Parathyroid adenoma (tissue), 2 donors: ENCODE measurements at regions not wholly inside any gene's neighbourhood (a gene's known extent, or its start where the extent isn't known, plus 50 kb on each side); places are given as distances from the start of the nearest gene placed in this dataset.

Source experiments
- H2AFZ ChIP-seq: fragments of 300-600 bp; sonication (generic); one replicate; pipeline ENCODE4 v1.7.0; 2017; ENCODE audit warnings: antibody characterized with exemption, mild to moderate bottlenecking
- H3K27ac ChIP-seq: fragments of 300-600 bp; sonication (generic); one replicate; pipeline ENCODE4 v1.7.0; 2017
- H3K27me3 ChIP-seq: fragments of 300-600 bp; sonication (generic); one replicate; pipeline ENCODE4 v1.7.0; 2017; ENCODE audit warnings: low read length; ENCODE audit not compliant: control insufficient read depth, insufficient read depth
- H3K36me3 ChIP-seq: fragments of 300-600 bp; sonication (generic); one replicate; pipeline ENCODE4 v1.7.0; 2017; ENCODE audit warnings: low read length; ENCODE audit not compliant: control insufficient read depth, insufficient read depth
- H3K4me1 ChIP-seq: fragments of 300-600 bp; sonication (generic); one replicate; pipeline ENCODE4 v1.7.0; 2017; ENCODE audit warnings: control low read depth
- H3K4me2 ChIP-seq: fragments of 300-600 bp; sonication (generic); one replicate; pipeline ENCODE4 v1.7.0; 2017; ENCODE audit warnings: low read length
- H3K4me3 ChIP-seq: fragments of 300-600 bp; sonication (generic); one replicate; pipeline ENCODE4 v1.7.0; 2017; ENCODE audit warnings: low read depth, low read length
- H3K79me2 ChIP-seq: fragments of 300-600 bp; sonication (generic); one replicate; pipeline ENCODE4 v1.7.0; 2017; ENCODE audit warnings: control low read depth
- H3K9ac ChIP-seq: fragments of 300-600 bp; sonication (generic); one replicate; pipeline ENCODE4 v1.7.0; 2017; ENCODE audit warnings: mild to moderate bottlenecking
- H3K9me3 ChIP-seq: fragments of 300-600 bp; sonication (generic); one replicate; pipeline ENCODE4 v1.7.0; 2017; ENCODE audit warnings: low read length; ENCODE audit not compliant: control insufficient read depth
- TF ChIP-seq, protein P1 (sequence below): fragments of 300-600 bp; sonication (generic); IDR thresholded peaks from one replicate; pipeline ENCODE4 v1.7.0; 2017; ENCODE audit warnings: antibody characterized with exemption, mild to moderate bottlenecking
- donor health status: primary hyperparathyroidism.

DNA sequence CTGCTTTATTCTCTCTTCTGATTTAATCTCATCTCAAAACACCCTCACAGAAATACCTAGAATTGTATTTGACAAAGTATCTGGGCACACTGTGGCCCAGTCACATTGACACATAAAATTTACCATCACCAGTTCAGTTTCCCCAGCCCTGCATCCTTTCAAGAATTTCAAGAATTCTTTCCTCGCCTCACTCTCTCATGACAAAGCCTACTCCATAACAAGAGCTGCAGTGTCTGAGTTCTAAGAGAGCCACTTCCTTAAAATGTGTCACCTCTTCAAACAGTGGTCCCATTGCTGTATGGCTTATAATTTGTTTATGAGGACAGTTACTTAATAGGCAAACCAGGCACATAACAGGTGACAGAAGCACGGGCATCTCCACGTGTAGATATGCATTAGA is 90.9 kb upstream of the STK39 start:
- no peaks in the 10 kb centered on the region for H3K36me3 ChIP-seq
- no peak overlapping the region for H3K4me3 ChIP-seq
- no peak overlapping the region for H3K27ac ChIP-seq
- H3K9ac ChIP-seq: no peak overlapping the region
- no peaks in the 10 kb centered on the region for H3K9me3 ChIP-seq
- H3K79me2 ChIP-seq: no peaks in the 10 kb centered on the region
- H3K27me3 ChIP-seq: no peaks in the 10 kb centered on the region
- TF ChIP-seq, protein P1, sequence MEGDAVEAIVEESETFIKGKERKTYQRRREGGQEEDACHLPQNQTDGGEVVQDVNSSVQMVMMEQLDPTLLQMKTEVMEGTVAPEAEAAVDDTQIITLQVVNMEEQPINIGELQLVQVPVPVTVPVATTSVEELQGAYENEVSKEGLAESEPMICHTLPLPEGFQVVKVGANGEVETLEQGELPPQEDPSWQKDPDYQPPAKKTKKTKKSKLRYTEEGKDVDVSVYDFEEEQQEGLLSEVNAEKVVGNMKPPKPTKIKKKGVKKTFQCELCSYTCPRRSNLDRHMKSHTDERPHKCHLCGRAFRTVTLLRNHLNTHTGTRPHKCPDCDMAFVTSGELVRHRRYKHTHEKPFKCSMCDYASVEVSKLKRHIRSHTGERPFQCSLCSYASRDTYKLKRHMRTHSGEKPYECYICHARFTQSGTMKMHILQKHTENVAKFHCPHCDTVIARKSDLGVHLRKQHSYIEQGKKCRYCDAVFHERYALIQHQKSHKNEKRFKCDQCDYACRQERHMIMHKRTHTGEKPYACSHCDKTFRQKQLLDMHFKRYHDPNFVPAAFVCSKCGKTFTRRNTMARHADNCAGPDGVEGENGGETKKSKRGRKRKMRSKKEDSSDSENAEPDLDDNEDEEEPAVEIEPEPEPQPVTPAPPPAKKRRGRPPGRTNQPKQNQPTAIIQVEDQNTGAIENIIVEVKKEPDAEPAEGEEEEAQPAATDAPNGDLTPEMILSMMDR: no peak
- H3K4me2 ChIP-seq: no peak overlapping the region
- no peak overlapping the region for H2AFZ ChIP-seq
- H3K4me1 ChIP-seq: no peaks in the 10 kb centered on the region

DNA sequence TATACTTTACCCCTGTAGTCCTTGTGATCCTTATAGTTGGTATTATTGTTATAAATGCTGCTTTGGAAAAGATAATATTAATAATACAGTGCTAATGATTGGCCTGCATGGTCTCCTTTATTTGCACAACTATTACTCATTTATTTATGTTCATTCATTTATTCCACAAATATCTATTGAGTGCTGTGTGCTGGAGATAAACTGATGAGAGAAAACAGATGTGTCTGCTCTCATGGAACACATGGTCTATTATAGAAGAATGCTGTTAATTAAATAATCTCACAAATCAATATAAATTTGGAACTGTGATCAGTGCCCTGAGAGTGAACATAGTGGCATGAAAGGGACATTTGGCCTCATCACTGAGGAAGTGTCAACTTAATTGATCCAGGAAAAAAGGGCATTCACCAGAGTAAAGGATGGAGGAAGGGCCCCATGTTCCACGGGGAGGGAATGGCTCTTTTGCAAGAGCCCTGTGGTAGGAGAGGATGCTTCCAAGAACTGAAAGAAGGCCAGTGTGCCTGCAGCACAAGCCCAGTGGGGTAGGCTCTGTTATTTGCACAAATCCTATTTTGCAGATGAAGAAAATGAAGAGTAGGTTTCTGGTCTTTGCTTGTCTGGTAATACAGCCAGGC is 91.5 kb upstream of the STK39 start:
- no peak overlapping the region for H3K4me3 ChIP-seq
- TF ChIP-seq, protein P1: no peak
- H3K9me3 ChIP-seq: no peaks in the 10 kb centered on the region
- H3K79me2 ChIP-seq: no peaks in the 10 kb centered on the region
- no peak overlapping the region for H3K9ac ChIP-seq
- no peaks in the 10 kb centered on the region for H3K36me3 ChIP-seq
- H3K27ac ChIP-seq: no peak overlapping the region
- H2AFZ ChIP-seq: no peak overlapping the region
- no peak overlapping the region for H3K4me2 ChIP-seq
- H3K27me3 ChIP-seq: no peaks in the 10 kb centered on the region
- H3K4me1 ChIP-seq: no peaks in the 10 kb centered on the region

DNA sequence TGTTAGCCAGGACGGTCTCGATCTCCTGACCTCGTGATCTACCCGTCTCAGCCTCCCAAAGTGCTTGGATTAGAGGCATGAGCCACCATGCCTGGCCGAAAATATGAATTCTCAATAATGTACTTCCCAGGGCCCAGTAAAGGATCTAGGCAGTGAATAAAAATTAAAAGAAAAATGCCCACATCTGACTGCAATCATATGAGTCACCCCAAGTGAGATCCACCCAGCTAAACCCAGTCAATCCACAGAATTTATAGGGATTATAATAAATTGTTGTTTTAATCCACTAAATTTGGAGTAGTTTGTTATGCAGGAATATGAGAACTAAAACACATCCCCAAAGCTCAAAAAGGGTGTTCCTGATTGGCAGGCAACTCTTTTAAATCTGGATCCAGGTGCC is 93.5 kb upstream of the STK39 start:
- no peak overlapping the region for H2AFZ ChIP-seq
- H3K36me3 ChIP-seq: no peaks in the 10 kb centered on the region
- no peaks in the 10 kb centered on the region for H3K79me2 ChIP-seq
- no peak overlapping the region for H3K4me3 ChIP-seq
- no peaks in the 10 kb centered on the region for H3K4me1 ChIP-seq
- H3K9me3 ChIP-seq: no peaks in the 10 kb centered on the region
- H3K4me2 ChIP-seq: no peak overlapping the region
- TF ChIP-seq, protein P1: no peak
- no peak overlapping the region for H3K9ac ChIP-seq
- H3K27me3 ChIP-seq: no peaks in the 10 kb centered on the region
- H3K27ac ChIP-seq: no peak overlapping the region

DNA sequence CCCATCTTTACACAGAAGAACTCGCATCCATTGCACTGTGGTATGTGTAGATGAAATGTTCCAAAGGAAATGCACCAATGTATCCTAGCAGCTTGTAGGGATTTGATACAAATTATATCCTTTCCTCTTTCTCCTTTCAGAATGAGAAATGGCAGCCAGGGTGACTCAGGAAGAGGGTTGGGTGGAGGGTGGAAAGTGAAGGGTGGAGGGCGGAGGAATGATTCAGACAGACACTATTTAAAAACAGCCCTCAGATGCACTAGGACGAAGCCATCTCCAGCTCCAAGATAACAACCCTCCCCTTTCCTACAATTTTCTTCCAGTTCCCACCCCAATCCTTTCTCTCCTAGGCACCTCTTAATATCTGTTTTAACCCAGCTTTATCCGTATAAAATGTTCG is 96.2 kb upstream of the STK39 start:
- Histone ChIP-seq H3K9me3 (no peaks in the 10 kb centered on the region), H3K4me3 (no peak overlapping the region), H3K4me1 (no peaks in the 10 kb centered on the region), H3K36me3 (no peaks in the 10 kb centered on the region), H3K27ac (no peak overlapping the region), H3K27me3 (no peaks in the 10 kb centered on the region), H3K9ac (no peak overlapping the region), H3K79me2 (no peaks in the 10 kb centered on the region), H2AFZ (no peak overlapping the region), H3K4me2 (no peak overlapping the region)
- TF ChIP-seq, protein P1: no peak

DNA sequence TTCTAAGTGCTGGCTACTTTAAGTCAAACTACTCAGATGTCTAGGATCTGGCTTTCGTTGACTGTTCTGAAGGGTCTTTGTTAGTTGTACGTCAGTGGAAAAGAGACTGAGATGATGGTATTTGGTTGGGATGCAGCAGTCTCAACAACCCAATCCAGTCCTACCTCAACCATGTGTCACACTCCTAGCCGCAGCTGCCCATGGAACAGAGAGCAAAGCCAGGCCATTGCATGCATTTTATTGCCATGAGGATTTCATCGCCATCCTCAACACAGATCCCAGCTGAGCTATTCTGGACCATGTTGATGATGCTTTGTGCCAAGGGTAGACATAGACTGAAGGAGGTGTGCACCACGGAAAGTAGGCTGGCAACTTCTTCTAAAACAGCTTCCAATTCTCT is 97.3 kb upstream of the STK39 start:
- no peak overlapping the region for H3K27ac ChIP-seq
- H3K4me1 ChIP-seq: no peaks in the 10 kb centered on the region
- H3K36me3 ChIP-seq: no peaks in the 10 kb centered on the region
- no peak overlapping the region for H2AFZ ChIP-seq
- H3K9me3 ChIP-seq: no peaks in the 10 kb centered on the region
- H3K4me3 ChIP-seq: no peak overlapping the region
- no peaks in the 10 kb centered on the region for H3K27me3 ChIP-seq
- TF ChIP-seq, protein P1: no peak
- no peaks in the 10 kb centered on the region for H3K79me2 ChIP-seq
- H3K9ac ChIP-seq: no peak overlapping the region
- H3K4me2 ChIP-seq: no peak overlapping the region
